Ovary (tissue), 3 donors: ENCODE measurements at regions not wholly inside any gene's neighbourhood (a gene's known extent, or its start where the extent isn't known, plus 50 kb on each side); places are given as distances from the start of the nearest gene placed in this dataset.
"Not testable (repeated sequence)": the region's sequence is repeated elsewhere in the genome, so short reads cannot be mapped to it uniquely, and the experiment has no call there.

Experiments
- CTCF ChIP-seq, 3 donors: fragments of 450-650 bp in 2 of 3; fragments of 200-600 bp in 1 of 3; IDR thresholded peaks; one replicate each; pipeline versions ENCODE4 v1.5.1 to v1.8.0; 2016 to 2022; ENCODE audit warnings: antibody characterized with exemption in 3 of 3, mild to moderate bottlenecking in 1 of 3
- EP300 ChIP-seq: sonication (generic); formaldehyde crosslinking; IDR thresholded peaks from one replicate; pipeline ENCODE4 v1.6.1; 2017; ENCODE audit warnings: antibody characterized with exemption
- donor health status: DM: no; HTN: no; CAD: no.

- TF ChIP-seq CTCF (IDR thresholded peaks at IDR 0.05); EP300: not testable (repeated sequence)
Measured at GRCh38 chr15:36195361-36196007, 383.9 kb upstream of the CDIN1 start.
